GM12873 (cell line): ENCODE measurements at regions not wholly inside any gene's neighbourhood (a gene's known extent, or its start where the extent isn't known, plus 50 kb on each side); places are given as distances from the start of the nearest gene placed in this dataset.

Source experiments
- CTCF ChIP-seq: IDR thresholded peaks from 2 replicates; pipeline ENCODE4 v1.5.1; 2012; ENCODE audit warnings: low read depth, mild to moderate bottlenecking, moderate library complexity, low read length, control low read depth; ENCODE audit not compliant: insufficient read depth; ENCODE audit errors: missing control alignments

- TF ChIP-seq CTCF = no peak
Measured at GRCh38 chr16:73390936-73391335, 343.0 kb upstream of the ZFHX3 start.

- TF ChIP-seq CTCF = no peak
Measured at GRCh38 chr16:73390491-73390890, 342.6 kb upstream of the ZFHX3 start.

GRCh38 chr16:73389085-73389484 lies 341.2 kb upstream of the ZFHX3 start:
- no peak for TF ChIP-seq CTCF

GRCh38 chr16:73387979-73388378 lies 340.1 kb upstream of the ZFHX3 start:
- no peak for TF ChIP-seq CTCF

- TF ChIP-seq CTCF = no peak
Measured at GRCh38 chr16:73385696-73386095, 337.8 kb upstream of the ZFHX3 start.

- TF ChIP-seq CTCF = no peak
Measured at GRCh38 chr16:73384506-73385089, 336.7 kb upstream of the ZFHX3 start.

- TF ChIP-seq CTCF = no peak
Measured at GRCh38 chr16:73383988-73384365, 336.0 kb upstream of the ZFHX3 start.
